ENCODE measurements at regions not wholly inside any gene's neighbourhood (a gene's known extent, or its start where the extent isn't known, plus 50 kb on each side); places are given as distances from the start of the nearest gene placed in this dataset.

- no peaks in the 10 kb centered on the region for H3K36me3 Mint-ChIP-seq (ENCODE audit: unreplicated experiment)
- no peak for DNase-seq (ENCODE audit: extremely low spot score, unreplicated experiment)
- TF ChIP-seq, protein P1, sequence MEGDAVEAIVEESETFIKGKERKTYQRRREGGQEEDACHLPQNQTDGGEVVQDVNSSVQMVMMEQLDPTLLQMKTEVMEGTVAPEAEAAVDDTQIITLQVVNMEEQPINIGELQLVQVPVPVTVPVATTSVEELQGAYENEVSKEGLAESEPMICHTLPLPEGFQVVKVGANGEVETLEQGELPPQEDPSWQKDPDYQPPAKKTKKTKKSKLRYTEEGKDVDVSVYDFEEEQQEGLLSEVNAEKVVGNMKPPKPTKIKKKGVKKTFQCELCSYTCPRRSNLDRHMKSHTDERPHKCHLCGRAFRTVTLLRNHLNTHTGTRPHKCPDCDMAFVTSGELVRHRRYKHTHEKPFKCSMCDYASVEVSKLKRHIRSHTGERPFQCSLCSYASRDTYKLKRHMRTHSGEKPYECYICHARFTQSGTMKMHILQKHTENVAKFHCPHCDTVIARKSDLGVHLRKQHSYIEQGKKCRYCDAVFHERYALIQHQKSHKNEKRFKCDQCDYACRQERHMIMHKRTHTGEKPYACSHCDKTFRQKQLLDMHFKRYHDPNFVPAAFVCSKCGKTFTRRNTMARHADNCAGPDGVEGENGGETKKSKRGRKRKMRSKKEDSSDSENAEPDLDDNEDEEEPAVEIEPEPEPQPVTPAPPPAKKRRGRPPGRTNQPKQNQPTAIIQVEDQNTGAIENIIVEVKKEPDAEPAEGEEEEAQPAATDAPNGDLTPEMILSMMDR (IDR thresholded peaks at IDR 0.05) = no peak
- H3K4me3 Mint-ChIP-seq (ENCODE audit: unreplicated experiment) = no peak overlapping the region
- no peak overlapping the region for H3K27ac Mint-ChIP-seq (ENCODE audit: unreplicated experiment)
- no peaks in the 10 kb centered on the region for H3K9me3 Mint-ChIP-seq (ENCODE audit: unreplicated experiment)
- peaks cover 7% of the 10 kb centered on the region for H3K4me1 Mint-ChIP-seq (ENCODE audit: unreplicated experiment)
- H3K27me3 Mint-ChIP-seq (ENCODE audit: unreplicated experiment) = no peaks in the 10 kb centered on the region
These were observed 118.0 kb upstream of the MARCKS start for GRCh38 chr6:113739041-113739655.

GRCh38 chr6:113741651-113742050 lies 115.5 kb upstream of the MARCKS start:
- H3K27me3 Mint-ChIP-seq (ENCODE audit: unreplicated experiment) = no peaks in the 10 kb centered on the region
- no peak overlapping the region for H3K4me3 Mint-ChIP-seq (ENCODE audit: unreplicated experiment)
- DNase-seq (ENCODE audit: extremely low spot score, unreplicated experiment) = no peak
- no peaks in the 10 kb centered on the region for H3K36me3 Mint-ChIP-seq (ENCODE audit: unreplicated experiment)
- H3K4me1 Mint-ChIP-seq (ENCODE audit: unreplicated experiment) = peaks cover 5% of the 10 kb centered on the region
- TF ChIP-seq, protein P1 (IDR thresholded peaks at IDR 0.05) = no peak
- no peaks in the 10 kb centered on the region for H3K9me3 Mint-ChIP-seq (ENCODE audit: unreplicated experiment)
- no peak overlapping the region for H3K27ac Mint-ChIP-seq (ENCODE audit: unreplicated experiment)

DNA sequence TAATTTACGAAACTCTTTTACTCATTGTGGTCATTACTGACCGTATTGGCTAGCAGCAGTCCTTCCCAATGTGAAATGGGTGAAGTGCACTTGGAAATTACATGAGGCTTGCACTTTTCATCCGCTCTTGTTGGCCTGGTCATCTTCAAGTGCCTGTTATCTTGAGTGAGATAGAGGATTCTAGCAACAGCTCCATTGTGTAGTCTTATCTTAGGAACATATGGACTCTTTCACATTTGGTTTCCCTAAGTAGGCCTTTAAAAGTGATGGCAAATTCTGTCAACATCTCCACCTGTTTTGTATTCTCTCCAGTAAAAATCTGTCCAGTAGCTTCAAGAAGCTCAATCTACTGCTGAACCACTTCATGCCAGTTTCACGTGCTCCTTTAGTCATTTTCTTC lies 114.8 kb upstream of the MARCKS start:
- no peak overlapping the region for H3K27ac Mint-ChIP-seq (ENCODE audit: unreplicated experiment)
- DNase-seq (ENCODE audit: extremely low spot score, unreplicated experiment) = no peak
- H3K4me1 Mint-ChIP-seq (ENCODE audit: unreplicated experiment) = peaks cover 5% of the 10 kb centered on the region
- H3K36me3 Mint-ChIP-seq (ENCODE audit: unreplicated experiment) = no peaks in the 10 kb centered on the region
- TF ChIP-seq, protein P1 (IDR thresholded peaks at IDR 0.05) = no peak
- no peaks in the 10 kb centered on the region for H3K9me3 Mint-ChIP-seq (ENCODE audit: unreplicated experiment)
- no peak overlapping the region for H3K4me3 Mint-ChIP-seq (ENCODE audit: unreplicated experiment)
- H3K27me3 Mint-ChIP-seq (ENCODE audit: unreplicated experiment) = no peaks in the 10 kb centered on the region

GRCh38 chr6:113744861-113745260 lies 112.3 kb upstream of the MARCKS start:
- Mint-ChIP-seq H3K9me3 (ENCODE audit: unreplicated experiment) (no peaks in the 10 kb centered on the region), H3K4me3 (ENCODE audit: unreplicated experiment) (no peak overlapping the region), H3K4me1 (ENCODE audit: unreplicated experiment) (peaks cover 5% of the 10 kb centered on the region), H3K27ac (ENCODE audit: unreplicated experiment) (no peak overlapping the region), H3K36me3 (ENCODE audit: unreplicated experiment) (no peaks in the 10 kb centered on the region), H3K27me3 (ENCODE audit: unreplicated experiment) (no peaks in the 10 kb centered on the region)
- TF ChIP-seq, protein P1 (IDR thresholded peaks at IDR 0.05) = no peak
- no peak for DNase-seq (ENCODE audit: extremely low spot score, unreplicated experiment)

GRCh38 chr6:113750151-113750855 lies 106.8 kb upstream of the MARCKS start:
- TF ChIP-seq, protein P1 (IDR thresholded peaks at IDR 0.05) = no peak
- no peaks in the 10 kb centered on the region for H3K36me3 Mint-ChIP-seq (ENCODE audit: unreplicated experiment)
- no peak overlapping the region for H3K4me3 Mint-ChIP-seq (ENCODE audit: unreplicated experiment)
- no peak for DNase-seq (ENCODE audit: extremely low spot score, unreplicated experiment)
- H3K27me3 Mint-ChIP-seq (ENCODE audit: unreplicated experiment) = no peaks in the 10 kb centered on the region
- peaks cover 5% of the 10 kb centered on the region for H3K9me3 Mint-ChIP-seq (ENCODE audit: unreplicated experiment)
- peaks cover 3% of the 10 kb centered on the region for H3K4me1 Mint-ChIP-seq (ENCODE audit: unreplicated experiment)
- no peak overlapping the region for H3K27ac Mint-ChIP-seq (ENCODE audit: unreplicated experiment)

Data from osteocyte (in vitro differentiated cells).